Glutamatergic neuron (in vitro differentiated cells): ENCODE measurements at regions not wholly inside any gene's neighbourhood (a gene's known extent, or its start where the extent isn't known, plus 50 kb on each side); places are given as distances from the start of the nearest gene placed in this dataset.

ENCODE experiments used
- DNase-seq: peaks from one replicate; pipeline ENCODE4 v3.0.0; 2022
- H3K27ac Mint-ChIP-seq: one replicate; pipeline ENCODE4 v1.8.0; 2020; ENCODE audit warnings: mild to moderate bottlenecking, mixed read lengths, inconsistent platforms; ENCODE audit not compliant: unreplicated experiment
- H3K27me3 Mint-ChIP-seq: one replicate; pipeline ENCODE4 v1.8.0; 2020; ENCODE audit warnings: mild to moderate bottlenecking, moderate library complexity, mixed read lengths, inconsistent platforms; ENCODE audit not compliant: unreplicated experiment
- H3K36me3 Mint-ChIP-seq: one replicate; pipeline ENCODE4 v1.8.0; 2020; ENCODE audit warnings: mild to moderate bottlenecking, mixed read lengths, inconsistent platforms; ENCODE audit not compliant: unreplicated experiment
- H3K4me1 Mint-ChIP-seq: one replicate; pipeline ENCODE4 v1.8.0; 2020; ENCODE audit warnings: mild to moderate bottlenecking, low read depth, mixed read lengths, inconsistent platforms; ENCODE audit not compliant: unreplicated experiment
- H3K4me3 Mint-ChIP-seq: one replicate; pipeline ENCODE4 v1.8.0; 2020; ENCODE audit warnings: mild to moderate bottlenecking, mixed read lengths, inconsistent platforms; ENCODE audit not compliant: unreplicated experiment
- H3K9me3 Mint-ChIP-seq: one replicate; pipeline ENCODE4 v1.8.0; 2020; ENCODE audit warnings: mild to moderate bottlenecking, moderate library complexity, mixed read lengths, inconsistent platforms; ENCODE audit not compliant: unreplicated experiment
- CTCF ChIP-seq: fragments of 200-600 bp; sonication (generic); IDR thresholded peaks from one replicate; pipeline ENCODE4 v1.5.0; 2021; ENCODE audit not compliant: partially characterized antibody, unreplicated experiment

- DNase-seq, result peak; percentile 34
- Mint-ChIP-seq H3K36me3 (peaks cover 13% of the 10 kb centered on the region), H3K27me3 (peaks cover 6% of the 10 kb centered on the region), H3K27ac (peak overlapping the region; percentile 39), H3K4me1 (peaks cover 13% of the 10 kb centered on the region), H3K9me3 (peaks cover 3% of the 10 kb centered on the region), H3K4me3 (no peak overlapping the region)
- peak; percentile 63 for TF ChIP-seq CTCF
Observed at GRCh38 chr11:92886243-92886905, 83.1 kb upstream of the MTNR1B start.

- Mint-ChIP-seq H3K27me3 (peaks cover 6% of the 10 kb centered on the region), H3K36me3 (peaks cover 10% of the 10 kb centered on the region), H3K27ac (no peak overlapping the region), H3K9me3 (peaks cover 1% of the 10 kb centered on the region), H3K4me3 (no peak overlapping the region), H3K4me1 (peaks cover 15% of the 10 kb centered on the region)
- DNase-seq, result no peak
- TF ChIP-seq CTCF, result no peak
Observed at GRCh38 chr11:92888696-92889095, 80.8 kb upstream of the MTNR1B start.

- no peak for TF ChIP-seq CTCF
- Mint-ChIP-seq H3K4me1 (peaks cover 12% of the 10 kb centered on the region), H3K27me3 (peaks cover 2% of the 10 kb centered on the region), H3K36me3 (no peaks in the 10 kb centered on the region), H3K9me3 (peaks cover 1% of the 10 kb centered on the region), H3K4me3 (no peak overlapping the region), H3K27ac (no peak overlapping the region)
- DNase-seq, result no peak
Observed at GRCh38 chr11:92890846-92891245, 78.6 kb upstream of the MTNR1B start.

GRCh38 chr11:92892802-92893684, 76.4 kb upstream of the MTNR1B start:
- no peak for DNase-seq
- no peak overlapping the region for H3K27ac Mint-ChIP-seq
- peaks cover 2% of the 10 kb centered on the region for H3K27me3 Mint-ChIP-seq
- no peak for TF ChIP-seq CTCF
- no peak overlapping the region for H3K4me3 Mint-ChIP-seq
- no peaks in the 10 kb centered on the region for H3K9me3 Mint-ChIP-seq
- H3K4me1 Mint-ChIP-seq, result peaks cover 8% of the 10 kb centered on the region
- H3K36me3 Mint-ChIP-seq, result no peaks in the 10 kb centered on the region

GRCh38 chr11:92894197-92894596, 75.3 kb upstream of the MTNR1B start:
- H3K4me1 Mint-ChIP-seq, result peaks cover 5% of the 10 kb centered on the region
- no peak overlapping the region for H3K27ac Mint-ChIP-seq
- H3K36me3 Mint-ChIP-seq, result no peaks in the 10 kb centered on the region

More at GRCh38 chr11:92894197-92894596, 75.3 kb upstream of the MTNR1B start:
- H3K27me3 Mint-ChIP-seq, result no peaks in the 10 kb centered on the region
- H3K4me3 Mint-ChIP-seq, result no peak overlapping the region
- no peak for DNase-seq
- no peaks in the 10 kb centered on the region for H3K9me3 Mint-ChIP-seq
- TF ChIP-seq CTCF, result no peak
